A204.1 (cell line): ENCODE measurements at regions not wholly inside any gene's neighbourhood (a gene's known extent, or its start where the extent isn't known, plus 50 kb on each side); places are given as distances from the start of the nearest gene placed in this dataset.

Experiments used
- FAIRE-seq: peaks from 2 replicates; lab custom pipeline; 2012; peaks lifted over from hg19 to GRCh38; lab: Jason Lieb, UNC

GRCh38 chr4:160848489-160848888 lies 1315.3 kb downstream of the FSTL5 start:
- no peak for FAIRE-seq

GRCh38 chr4:160848901-160849760 lies 1314.7 kb downstream of the FSTL5 start:
- FAIRE-seq, result no peak

- FAIRE-seq, result no peak
Measured at GRCh38 chr4:160864253-160864652, 1299.5 kb downstream of the FSTL5 start.

- no peak for FAIRE-seq
Measured at GRCh38 chr4:160869899-160870298, 1293.9 kb downstream of the FSTL5 start.

- no peak for FAIRE-seq
Measured at GRCh38 chr4:160872491-160872890, 1291.3 kb downstream of the FSTL5 start.

GRCh38 chr4:160877087-160877790 lies 1286.6 kb downstream of the FSTL5 start:
- no peak for FAIRE-seq

GRCh38 chr4:160880180-160880579 lies 1283.6 kb downstream of the FSTL5 start:
- no peak for FAIRE-seq

GRCh38 chr4:160887668-160888067 lies 1276.1 kb downstream of the FSTL5 start:
- FAIRE-seq, result no peak

- no peak for FAIRE-seq
Measured at GRCh38 chr4:160894128-160894527, 1269.7 kb downstream of the FSTL5 start.

GRCh38 chr4:160894809-160895208 lies 1269.0 kb downstream of the FSTL5 start:
- FAIRE-seq, result no peak

GRCh38 chr4:160927311-160927710 lies 1236.5 kb downstream of the FSTL5 start:
- FAIRE-seq, result no peak

- no peak for FAIRE-seq
Measured at GRCh38 chr4:160928482-160928881, 1235.3 kb downstream of the FSTL5 start.

GRCh38 chr4:160947653-160948052 lies 1216.1 kb downstream of the FSTL5 start:
- FAIRE-seq, result no peak

GRCh38 chr4:160956875-160957274 lies 1206.9 kb downstream of the FSTL5 start:
- FAIRE-seq, result no peak

- FAIRE-seq, result no peak
Measured at GRCh38 chr4:160969925-160970324, 1193.9 kb downstream of the FSTL5 start.

GRCh38 chr4:160980091-160980490 lies 1183.7 kb downstream of the FSTL5 start:
- no peak for FAIRE-seq

GRCh38 chr4:160981083-160981482 lies 1182.7 kb downstream of the FSTL5 start:
- no peak for FAIRE-seq

- no peak for FAIRE-seq
Measured at GRCh38 chr4:160983035-160983434, 1180.8 kb downstream of the FSTL5 start.

GRCh38 chr4:161002386-161002785 lies 1161.4 kb downstream of the FSTL5 start:
- FAIRE-seq, result no peak

- FAIRE-seq, result no peak
Measured at GRCh38 chr4:161003418-161004057, 1160.3 kb downstream of the FSTL5 start.

- no peak for FAIRE-seq
Measured at GRCh38 chr4:161005746-161006145, 1158.1 kb downstream of the FSTL5 start.

GRCh38 chr4:161008527-161008926 lies 1155.3 kb downstream of the FSTL5 start:
- FAIRE-seq, result no peak

GRCh38 chr4:161010227-161010626 lies 1153.6 kb downstream of the FSTL5 start:
- FAIRE-seq, result no peak
